Fibroblast of villous mesenchyme (primary cell): ENCODE measurements at regions not wholly inside any gene's neighbourhood (a gene's known extent, or its start where the extent isn't known, plus 50 kb on each side); places are given as distances from the start of the nearest gene placed in this dataset.
A peak's percentile ranks its signal among the peaks of the same experiment; 100 is the strongest.

ENCODE experiments used
- DNase-seq: peaks from one replicate; pipeline ENCODE4 v3.0.0-alpha.2; 2010; ENCODE audit warnings: low read depth
- H3K4me3 ChIP-seq: 2 replicates; pipeline ENCODE4 v1.5.1; 2011; ENCODE audit warnings: low read depth, mild to moderate bottlenecking, low read length
- CTCF ChIP-seq: IDR thresholded peaks from 2 replicates; pipeline ENCODE4 v1.5.1; 2012; ENCODE audit warnings: low read depth, mild to moderate bottlenecking, low read length; ENCODE audit not compliant: insufficient read depth

GRCh38 chr6:19664878-19665612 is 172.1 kb upstream of the ID4 start:
- DNase-seq = no peak
- no peak for TF ChIP-seq CTCF
- no peak overlapping the region for H3K4me3 ChIP-seq

GRCh38 chr6:19665613-19665909 is 171.6 kb upstream of the ID4 start:
- H3K4me3 ChIP-seq = no peak overlapping the region
- TF ChIP-seq CTCF = no peak
- DNase-seq = no peak

GRCh38 chr6:19668710-19669109 is 168.5 kb upstream of the ID4 start:
- no peak for TF ChIP-seq CTCF
- DNase-seq = peak; percentile 17
- no peak overlapping the region for H3K4me3 ChIP-seq

GRCh38 chr6:19669206-19669605 is 168.0 kb upstream of the ID4 start:
- no peak overlapping the region for H3K4me3 ChIP-seq
- no peak for TF ChIP-seq CTCF
- DNase-seq = no peak

GRCh38 chr6:19682859-19683258 is 154.3 kb upstream of the ID4 start:
- DNase-seq = no peak
- TF ChIP-seq CTCF = no peak
- H3K4me3 ChIP-seq = no peak overlapping the region

GRCh38 chr6:19690325-19691075 is 146.7 kb upstream of the ID4 start:
- DNase-seq = no peak
- no peak for TF ChIP-seq CTCF
- H3K4me3 ChIP-seq = no peak overlapping the region
